Rectal smooth muscle tissue (tissue), 1 donor: ENCODE measurements at regions not wholly inside any gene's neighbourhood (a gene's known extent, or its start where the extent isn't known, plus 50 kb on each side); places are given as distances from the start of the nearest gene placed in this dataset.

Source experiments
- H3K27ac ChIP-seq: one replicate; pipeline ENCODE4 v1.7.0; 2013; ENCODE audit warnings: low read depth, low read length, inconsistent platforms
- H3K27me3 ChIP-seq: one replicate; pipeline ENCODE4 v1.7.0; 2013; ENCODE audit warnings: low read length; ENCODE audit not compliant: control insufficient read depth, insufficient read depth
- H3K36me3 ChIP-seq: one replicate; pipeline ENCODE4 v1.7.0; 2013; ENCODE audit warnings: low read length; ENCODE audit not compliant: control insufficient read depth, insufficient read depth
- H3K4me1 ChIP-seq: one replicate; pipeline ENCODE4 v1.7.0; 2013; ENCODE audit warnings: low read length; ENCODE audit not compliant: control insufficient read depth, insufficient read depth
- H3K4me3 ChIP-seq: one replicate; pipeline ENCODE4 v1.7.0; 2013; ENCODE audit warnings: low read length
- H3K9ac ChIP-seq: one replicate; pipeline ENCODE4 v1.7.0; 2013; ENCODE audit warnings: low read length

GRCh38 chr20:8935878-8936277 is 133.0 kb upstream of the PLCB4 start:
- H3K27ac ChIP-seq, result no peak overlapping the region
- no peak overlapping the region for H3K4me3 ChIP-seq
- no peak overlapping the region for H3K9ac ChIP-seq
- H3K36me3 ChIP-seq, result no peaks in the 10 kb centered on the region
- no peaks in the 10 kb centered on the region for H3K27me3 ChIP-seq
- H3K4me1 ChIP-seq, result no peaks in the 10 kb centered on the region

- Histone ChIP-seq H3K4me3 (no peak overlapping the region), H3K9ac (no peak overlapping the region), H3K36me3 (no peaks in the 10 kb centered on the region), H3K27ac (no peak overlapping the region), H3K27me3 (no peaks in the 10 kb centered on the region), H3K4me1 (no peaks in the 10 kb centered on the region)
Observed at GRCh38 chr20:8938532-8938931, 130.4 kb upstream of the PLCB4 start.

GRCh38 chr20:8940326-8940725 is 128.6 kb upstream of the PLCB4 start:
- no peaks in the 10 kb centered on the region for H3K27me3 ChIP-seq
- no peak overlapping the region for H3K4me3 ChIP-seq
- no peak overlapping the region for H3K9ac ChIP-seq
- no peaks in the 10 kb centered on the region for H3K4me1 ChIP-seq
- no peak overlapping the region for H3K27ac ChIP-seq
- H3K36me3 ChIP-seq, result no peaks in the 10 kb centered on the region

- Histone ChIP-seq H3K27ac (no peak overlapping the region), H3K4me3 (no peak overlapping the region), H3K36me3 (no peaks in the 10 kb centered on the region), H3K27me3 (no peaks in the 10 kb centered on the region), H3K9ac (no peak overlapping the region), H3K4me1 (no peaks in the 10 kb centered on the region)
Observed at GRCh38 chr20:8943631-8944030, 125.3 kb upstream of the PLCB4 start.

GRCh38 chr20:8946036-8946940 is 122.6 kb upstream of the PLCB4 start:
- Histone ChIP-seq H3K27ac (no peak overlapping the region), H3K9ac (no peak overlapping the region), H3K4me3 (no peak overlapping the region), H3K36me3 (no peaks in the 10 kb centered on the region), H3K27me3 (no peaks in the 10 kb centered on the region), H3K4me1 (no peaks in the 10 kb centered on the region)

GRCh38 chr20:8948442-8949020 is 120.4 kb upstream of the PLCB4 start:
- no peak overlapping the region for H3K9ac ChIP-seq
- H3K4me3 ChIP-seq, result no peak overlapping the region
- H3K27ac ChIP-seq, result no peak overlapping the region
- no peaks in the 10 kb centered on the region for H3K36me3 ChIP-seq
- no peaks in the 10 kb centered on the region for H3K27me3 ChIP-seq
- H3K4me1 ChIP-seq, result no peaks in the 10 kb centered on the region

- no peak overlapping the region for H3K9ac ChIP-seq
Observed at GRCh38 chr20:8951164-8951563, 117.7 kb upstream of the PLCB4 start.

GRCh38 chr20:8952721-8953120 is 116.2 kb upstream of the PLCB4 start:
- Histone ChIP-seq H3K9ac (no peak overlapping the region), H3K27me3 (no peaks in the 10 kb centered on the region), H3K27ac (no peak overlapping the region), H3K4me3 (no peak overlapping the region), H3K4me1 (no peaks in the 10 kb centered on the region), H3K36me3 (no peaks in the 10 kb centered on the region)

More at GRCh38 chr20:8951164-8951563, 117.7 kb upstream of the PLCB4 start:
- Histone ChIP-seq H3K27me3 (no peaks in the 10 kb centered on the region), H3K4me1 (no peaks in the 10 kb centered on the region), H3K36me3 (no peaks in the 10 kb centered on the region), H3K27ac (no peak overlapping the region), H3K4me3 (no peak overlapping the region)

- no peaks in the 10 kb centered on the region for H3K36me3 ChIP-seq
- H3K27me3 ChIP-seq, result no peaks in the 10 kb centered on the region
- no peaks in the 10 kb centered on the region for H3K4me1 ChIP-seq
- H3K27ac ChIP-seq, result no peak overlapping the region
- H3K9ac ChIP-seq, result no peak overlapping the region
- no peak overlapping the region for H3K4me3 ChIP-seq
Observed at GRCh38 chr20:8953300-8953699, 115.6 kb upstream of the PLCB4 start.

- Histone ChIP-seq H3K27me3 (no peaks in the 10 kb centered on the region), H3K9ac (no peak overlapping the region), H3K4me1 (no peaks in the 10 kb centered on the region), H3K27ac (no peak overlapping the region), H3K4me3 (no peak overlapping the region), H3K36me3 (no peaks in the 10 kb centered on the region)
Observed at GRCh38 chr20:8960241-8960640, 108.6 kb upstream of the PLCB4 start.

- H3K27me3 ChIP-seq, result no peaks in the 10 kb centered on the region
- no peaks in the 10 kb centered on the region for H3K36me3 ChIP-seq
- no peak overlapping the region for H3K4me3 ChIP-seq
- H3K9ac ChIP-seq, result no peak overlapping the region
- peaks cover 2% of the 10 kb centered on the region for H3K4me1 ChIP-seq
- no peak overlapping the region for H3K27ac ChIP-seq
Observed at GRCh38 chr20:8963330-8963729, 105.6 kb upstream of the PLCB4 start.

GRCh38 chr20:8964959-8965562 is 103.8 kb upstream of the PLCB4 start:
- no peak overlapping the region for H3K9ac ChIP-seq
- H3K36me3 ChIP-seq, result no peaks in the 10 kb centered on the region
- no peaks in the 10 kb centered on the region for H3K27me3 ChIP-seq
- H3K27ac ChIP-seq, result no peak overlapping the region
- peaks cover 10% of the 10 kb centered on the region for H3K4me1 ChIP-seq
- H3K4me3 ChIP-seq, result no peak overlapping the region
